GM19025 (cell line): ENCODE measurements at regions not wholly inside any gene's neighbourhood (a gene's known extent, or its start where the extent isn't known, plus 50 kb on each side); places are given as distances from the start of the nearest gene placed in this dataset.

Experiments
- ATAC-seq: cut with Tn5 transposase; IDR thresholded peaks from one replicate; pipeline ENCODE4 v1.9.1; 2021; ENCODE audit warnings: mild to moderate bottlenecking, low read depth, moderate library complexity; ENCODE audit not compliant: unreplicated experiment

DNA sequence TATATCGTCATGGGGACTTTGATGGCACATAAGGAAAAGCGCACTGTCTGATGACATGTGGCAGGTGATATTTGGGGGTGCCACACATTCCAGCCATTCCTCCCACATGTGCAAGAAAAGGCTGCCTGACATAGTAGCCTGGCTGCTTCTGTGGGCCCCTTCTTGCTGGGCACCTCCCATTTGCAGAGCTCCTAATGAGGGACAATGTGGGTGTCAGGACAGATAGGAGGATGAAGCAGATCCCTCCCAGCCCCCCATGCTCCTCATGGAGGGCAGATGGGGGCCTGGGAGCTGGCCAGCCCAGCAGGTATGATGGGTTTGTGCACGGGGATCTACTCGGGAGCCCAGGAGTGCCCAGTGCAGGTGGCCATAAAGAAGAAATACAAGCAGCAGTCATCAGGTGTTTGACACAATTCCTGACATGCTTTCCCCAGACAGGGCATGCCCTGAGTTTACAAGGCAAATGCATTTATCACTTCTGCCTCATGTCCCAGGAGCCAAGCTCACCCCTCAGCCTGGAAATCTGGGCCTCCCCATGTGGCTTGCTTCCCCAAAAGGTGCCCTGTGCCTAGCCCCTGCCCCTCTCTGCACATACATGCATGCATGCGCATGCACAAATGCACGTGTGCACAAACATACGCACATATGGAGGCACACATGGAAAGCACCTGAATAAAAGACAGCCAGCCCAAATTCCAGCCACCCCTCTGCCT, 260.6 kb upstream of the RPL38 start:
- no peak for ATAC-seq

DNA sequence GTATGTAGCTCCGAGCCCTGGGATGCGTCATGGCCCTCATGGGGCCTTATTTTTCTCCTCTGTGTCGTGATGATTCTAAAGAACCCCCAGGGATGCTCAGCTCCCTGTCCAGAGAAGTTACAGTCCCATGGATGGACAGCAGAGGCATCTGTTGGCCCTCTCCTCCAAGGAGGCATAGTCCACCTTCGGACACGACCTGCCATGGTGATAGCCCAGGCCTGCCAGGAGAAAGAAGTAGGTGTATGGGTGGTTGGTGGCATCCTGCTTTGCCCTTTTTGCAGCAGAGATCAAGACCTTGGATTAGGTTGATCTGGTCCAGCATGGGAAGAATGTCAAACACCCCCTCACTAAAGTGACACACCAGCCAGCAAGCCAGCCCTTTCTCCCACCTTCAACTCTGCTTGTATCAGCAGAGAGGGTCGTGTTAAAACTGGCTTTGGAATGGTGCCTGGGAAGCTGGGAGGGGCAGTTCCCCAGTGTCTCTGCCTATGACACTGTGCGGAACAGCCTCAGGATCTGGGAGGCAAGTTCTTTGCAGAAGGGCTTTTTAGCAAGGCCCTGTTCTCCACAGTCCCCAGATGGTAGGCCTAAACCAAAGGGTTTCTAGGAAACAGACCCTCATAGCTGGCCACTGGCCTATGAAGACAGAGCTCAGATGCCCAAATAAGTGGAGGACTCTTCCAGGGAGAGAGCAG, 259.9 kb upstream of the RPL38 start:
- no peak for ATAC-seq

DNA sequence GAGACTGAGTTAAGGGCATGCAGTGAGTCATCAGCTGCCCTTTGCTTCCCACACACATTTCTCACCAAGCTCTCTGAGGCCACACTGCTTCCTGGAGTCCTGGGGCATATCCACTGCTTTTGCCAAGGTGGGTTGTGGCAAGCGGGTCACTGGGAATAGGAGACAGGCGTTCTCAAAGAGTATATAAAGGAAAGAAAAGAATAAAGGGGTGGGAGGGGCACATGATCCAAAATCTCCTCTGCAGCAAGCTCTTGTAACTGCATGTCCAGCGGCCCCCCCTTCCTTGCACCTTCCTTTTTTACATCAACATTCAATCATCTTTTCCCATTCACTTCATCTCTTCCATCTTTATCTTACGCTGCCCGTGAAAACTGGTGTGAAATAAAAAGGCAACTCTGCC, 259.1 kb upstream of the RPL38 start:
- no peak for ATAC-seq

GRCh38 chr17:73947281-73947965, 256.1 kb upstream of the RPL38 start:
- ATAC-seq: no peak

DNA sequence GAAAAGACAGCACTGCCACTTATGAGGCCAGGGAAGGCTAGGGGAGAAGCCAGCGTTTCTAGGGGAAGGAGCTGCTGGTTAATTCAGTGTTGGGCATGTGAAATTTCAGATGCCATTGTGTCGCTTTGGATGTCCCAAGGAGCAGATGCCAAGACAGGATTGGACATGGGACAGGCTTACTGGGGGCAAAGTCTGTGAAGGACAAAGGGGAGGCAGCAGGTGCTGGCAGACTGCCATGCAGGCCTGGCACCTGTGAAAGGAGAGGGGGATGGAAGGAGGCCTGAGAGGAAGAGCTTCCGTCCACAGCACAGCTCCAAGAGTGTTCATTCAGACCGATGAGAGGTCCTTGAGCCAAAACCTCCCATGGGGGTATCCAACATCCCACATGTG, 255.5 kb upstream of the RPL38 start:
- no peak for ATAC-seq

GRCh38 chr17:73949903-73950592, 253.4 kb upstream of the RPL38 start:
- no peak for ATAC-seq

DNA sequence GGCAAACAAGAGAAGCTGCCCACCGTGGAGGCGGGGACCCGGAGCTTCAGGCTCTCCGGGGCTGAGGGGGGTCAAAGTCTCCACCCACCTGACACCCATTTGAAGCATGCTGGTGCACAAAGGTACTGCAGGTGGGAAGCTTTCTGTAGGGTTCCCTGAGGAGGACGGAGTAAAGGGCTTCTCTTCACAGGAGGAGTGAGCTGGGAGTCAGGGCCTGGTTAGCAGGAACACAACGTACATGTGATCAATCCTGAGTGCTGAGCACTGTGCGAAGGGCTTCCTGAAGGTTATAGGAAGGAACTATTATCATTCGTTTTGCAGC, 252.9 kb upstream of the RPL38 start:
- no peak for ATAC-seq

DNA sequence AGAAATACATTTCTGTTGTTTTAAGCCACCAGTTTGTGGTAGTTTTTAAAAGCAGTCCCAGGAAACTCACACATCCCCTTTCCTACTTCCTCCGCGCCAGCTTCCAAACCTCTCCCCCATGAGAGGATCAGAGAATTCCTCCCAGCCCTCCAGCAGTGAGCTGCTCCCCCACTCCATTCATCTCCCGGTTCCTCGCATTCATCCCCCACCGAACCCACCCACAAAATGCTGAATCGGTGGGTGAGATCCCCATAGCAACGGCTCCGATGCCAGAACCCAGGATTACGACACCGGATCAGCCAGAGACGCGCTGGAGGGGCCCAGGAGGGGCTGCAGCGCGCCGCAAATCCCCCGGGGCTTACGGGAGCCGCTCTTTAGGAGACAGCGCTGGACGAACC, 251.4 kb upstream of the RPL38 start:
- ATAC-seq: no peak

GRCh38 chr17:73952480-73953205, 250.8 kb upstream of the RPL38 start:
- no peak for ATAC-seq

DNA sequence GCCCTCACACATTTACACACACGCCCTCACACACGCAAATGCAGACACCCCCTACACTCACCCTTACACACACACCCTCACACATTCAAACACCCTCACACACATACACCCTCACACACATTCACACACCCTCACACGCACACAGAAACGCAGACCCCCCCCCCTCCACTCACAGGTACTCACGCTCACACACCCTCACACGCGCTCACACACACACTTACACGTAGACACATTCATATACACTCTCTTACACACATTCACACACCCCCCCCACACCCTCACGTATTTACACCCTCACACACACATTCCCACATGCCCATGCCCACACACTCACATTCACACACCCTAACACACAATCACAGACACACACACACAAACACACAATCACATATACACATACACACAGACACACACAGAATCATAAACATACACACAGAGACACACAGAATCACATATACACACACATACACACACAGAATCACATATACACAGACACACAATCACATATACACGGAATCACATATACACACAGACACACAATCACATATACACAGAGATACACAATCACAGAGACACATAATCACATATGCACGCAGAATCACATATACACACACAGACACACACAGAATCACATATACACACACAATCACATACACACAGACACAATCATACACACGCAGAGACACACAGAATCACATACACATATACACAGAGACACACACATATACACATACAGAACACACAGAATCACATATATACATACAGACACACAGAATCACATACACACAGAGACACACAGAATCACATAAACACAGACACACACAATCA, 250.1 kb upstream of the RPL38 start:
- ATAC-seq: no peak

DNA sequence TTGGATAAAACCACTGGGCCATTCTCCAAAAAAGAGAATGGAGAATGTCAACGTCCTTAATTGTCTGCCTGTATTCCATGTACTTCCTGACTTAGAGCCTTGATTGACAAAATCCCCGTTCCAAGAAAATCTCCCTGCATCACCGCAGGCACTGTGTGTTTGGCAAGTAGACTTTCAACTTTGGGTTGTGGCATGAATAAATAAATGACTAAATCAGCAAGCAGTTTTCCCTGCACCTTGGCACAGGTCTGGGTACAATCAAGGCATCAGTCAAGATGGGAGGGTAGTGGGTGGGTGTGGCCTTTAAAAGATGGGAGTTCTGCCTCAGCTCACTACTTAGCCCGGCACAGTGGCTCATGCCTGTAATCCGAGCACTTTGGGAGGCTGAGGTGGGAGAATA, 248.5 kb upstream of the RPL38 start:
- no peak for ATAC-seq

GRCh38 chr17:73955616-73956015, 247.9 kb upstream of the RPL38 start:
- no peak for ATAC-seq

- ATAC-seq: no peak
Measured at GRCh38 chr17:73956169-73956568, 247.3 kb upstream of the RPL38 start.

DNA sequence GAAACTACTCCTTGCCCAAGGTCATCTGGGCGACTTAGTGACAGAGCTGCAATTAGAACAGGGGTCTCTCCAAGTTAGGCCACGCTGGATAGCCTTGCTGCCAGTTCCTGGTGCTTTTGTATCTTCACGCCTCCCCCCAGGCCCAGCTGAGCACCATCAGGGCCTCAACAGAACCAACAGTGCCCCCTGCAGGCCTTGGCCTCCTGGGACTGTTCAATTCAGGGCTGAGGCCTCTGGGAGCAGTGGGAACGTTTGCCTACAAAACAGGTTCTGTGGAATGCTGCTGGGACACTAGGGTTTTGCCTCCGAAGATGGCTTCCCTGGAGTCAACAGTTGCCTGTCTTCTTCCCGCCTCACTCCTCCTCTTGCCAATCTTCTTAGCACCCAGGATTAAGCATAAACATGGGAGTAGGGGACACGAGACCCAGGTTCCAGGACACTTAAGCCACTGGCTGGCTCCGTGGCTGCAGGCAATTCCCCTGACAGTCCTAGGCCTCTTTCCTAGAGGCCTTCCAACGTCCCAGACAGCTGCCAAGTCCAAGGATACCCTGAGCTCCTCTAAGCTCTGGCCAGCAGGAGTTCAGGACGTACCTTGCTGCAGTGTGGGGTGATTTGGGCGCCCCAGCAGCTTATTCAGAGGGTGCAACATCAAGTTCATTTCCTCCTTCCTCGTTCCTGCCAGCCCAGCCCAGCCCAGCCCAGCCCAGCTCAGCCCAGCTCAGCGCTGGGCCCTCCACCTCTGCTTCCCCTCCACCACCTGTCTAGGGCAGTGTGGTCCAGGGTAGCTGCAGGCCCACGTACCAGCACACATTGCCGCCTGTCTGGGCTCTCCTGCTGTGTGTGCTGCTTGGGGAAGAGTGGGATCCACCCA, 246.6 kb upstream of the RPL38 start:
- no peak for ATAC-seq

DNA sequence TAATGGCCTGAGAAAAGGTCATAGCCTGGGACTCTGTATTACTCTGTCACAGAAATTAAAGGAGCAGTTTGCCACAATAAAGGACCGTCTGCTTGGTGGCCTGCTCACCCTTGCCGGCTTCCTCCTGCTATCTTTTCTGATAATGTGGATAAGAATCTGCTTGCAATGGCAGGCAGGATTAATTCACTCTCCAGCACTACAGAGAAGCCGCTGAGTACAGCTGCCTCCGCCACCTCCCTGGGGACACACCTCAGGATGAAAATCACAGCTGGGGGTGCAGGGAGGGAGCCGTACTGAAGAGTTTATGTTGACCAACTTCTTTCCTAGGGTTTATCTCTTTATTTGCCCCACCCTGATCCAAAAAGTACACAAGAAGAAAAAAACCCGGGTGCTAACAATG, 245.9 kb upstream of the RPL38 start:
- no peak for ATAC-seq

GRCh38 chr17:73958453-73958852, 245.0 kb upstream of the RPL38 start:
- no peak for ATAC-seq

DNA sequence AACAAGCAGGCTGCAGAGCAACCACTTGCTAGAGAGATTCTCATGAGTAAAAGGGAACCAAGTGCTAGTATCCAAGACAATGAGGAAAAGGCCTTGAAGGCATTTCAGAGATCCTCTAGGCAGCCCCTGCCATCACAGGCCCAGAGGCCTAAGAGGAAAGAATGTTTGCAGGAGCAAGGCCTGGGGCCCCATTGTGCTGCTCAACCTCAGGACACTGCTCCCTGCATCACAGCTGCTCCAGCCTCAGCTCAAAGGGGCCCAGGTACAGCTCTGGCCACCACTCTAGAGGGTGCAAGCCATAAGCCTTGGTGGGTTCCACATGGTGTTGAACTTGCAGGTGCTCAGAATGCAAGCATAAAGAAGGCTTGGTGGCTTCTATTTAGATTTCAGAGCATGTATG, 243.0 kb upstream of the RPL38 start:
- no peak for ATAC-seq

- no peak for ATAC-seq
Measured at GRCh38 chr17:73962308-73962707, 241.2 kb upstream of the RPL38 start.

- no peak for ATAC-seq
Measured at GRCh38 chr17:73968680-73969079, 234.8 kb upstream of the RPL38 start.
